Thyroid gland (tissue), 4 donors: ENCODE measurements at regions not wholly inside any gene's neighbourhood (a gene's known extent, or its start where the extent isn't known, plus 50 kb on each side); places are given as distances from the start of the nearest gene placed in this dataset.

ENCODE experiments used
- DNase-seq, 2 donors: peaks; one replicate each; pipeline ENCODE4 v3.0.0-alpha.2; 2019
- H3K27ac ChIP-seq, 3 donors: fragments of 200-600 bp; sonication (generic); 1 replicate in 2 of 3; 2 replicates in 1 of 3; pipeline ENCODE4 v1.5.1; 2016 to 2019; ENCODE audit warnings: mild to moderate bottlenecking in 1 of 3, moderate library complexity in 1 of 3
- H3K27me3 ChIP-seq: fragments of 200-600 bp; sonication (generic); one replicate; pipeline ENCODE4 v1.5.1; 2019
- H3K36me3 ChIP-seq, 2 donors: fragments of 200-600 bp; sonication (generic); one replicate each; pipeline ENCODE4 v1.5.1; 2016 to 2019
- H3K4me1 ChIP-seq, 2 donors: fragments of 200-600 bp; sonication (generic); one replicate each; pipeline ENCODE4 v1.5.1; 2017 to 2019
- H3K4me3 ChIP-seq, 3 donors: fragments of 200-600 bp; sonication (generic); replicated peaks in 1 of 3; 1 replicate in 2 of 3; 2 replicates in 1 of 3; pipeline ENCODE4 v1.5.1; 2016; ENCODE audit warnings: mild to moderate bottlenecking in 1 of 3
- H3K9me3 ChIP-seq: fragments of 200-600 bp; sonication (generic); one replicate; pipeline ENCODE4 v1.5.1; 2017
- POLR2A ChIP-seq, 2 donors: fragments of 450-650 bp; IDR thresholded peaks; one replicate each; pipeline ENCODE4 v1.6.1; 2017; ENCODE audit warnings: antibody characterized with exemption in 2 of 2, mild to moderate bottlenecking in 2 of 2, moderate library complexity in 1 of 2
- WGBS, 2 donors: methylation state at CpG; one replicate each; pipeline ENCODE4 v1.1.5; 2017; 5-methylcytosine and 5-hydroxymethylcytosine counted together
- intact Hi-C: fragments of 100-400 bp; cut with DNase I; formaldehyde crosslinking; loops from one replicate; pipeline ENCODE4 v1.15.1; 2023
- TF ChIP-seq, protein P1 (sequence below), 6 experiments: fragments of 200-600 bp in 3 of 6; fragments of 450-650 bp in 3 of 6; sonication (generic) in 3 of 6; IDR thresholded peaks; one replicate each; pipeline ENCODE4 v1.5.1; 2016 to 2019; ENCODE audit warnings: antibody characterized with exemption in 6 of 6, mild to moderate bottlenecking in 2 of 6, inconsistent platforms in 1 of 6, moderate library complexity in 1 of 6

DNA sequence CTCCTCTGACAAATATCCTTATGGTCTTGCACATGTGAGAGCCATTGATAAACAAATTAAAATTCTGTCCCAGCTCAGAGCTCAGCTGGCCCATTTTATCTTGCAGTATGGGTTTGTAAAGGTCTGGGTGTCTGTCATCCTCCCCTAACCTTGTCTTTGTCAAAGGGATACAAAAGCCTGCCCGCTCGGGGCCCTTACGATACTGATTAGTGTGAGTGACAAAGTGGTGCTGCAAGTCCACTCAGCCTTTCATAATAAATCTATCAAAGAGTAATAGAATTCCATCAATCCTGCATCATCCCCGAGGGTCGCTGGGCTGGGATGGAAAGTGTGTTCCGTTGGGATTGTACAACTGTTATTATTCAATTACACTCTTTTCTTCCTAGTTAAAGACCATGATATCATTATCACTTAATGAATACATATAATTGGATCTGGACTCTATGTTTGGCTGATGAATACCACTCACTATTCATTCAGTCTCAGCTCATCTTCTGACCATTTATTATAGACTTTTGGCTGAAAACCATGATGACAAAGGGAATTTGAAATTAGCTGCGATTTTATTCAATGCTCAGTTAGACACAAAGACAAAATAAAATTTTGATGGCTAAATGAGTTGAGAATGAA is 122.5 kb upstream of the FOXD3 start:
- Histone ChIP-seq H3K36me3 (no peaks in the 10 kb centered on the region), H3K27ac (no peak overlapping the region), H3K4me3 (no peak overlapping the region), H3K4me1 (no peaks in the 10 kb centered on the region), H3K9me3 (no peaks in the 10 kb centered on the region), H3K27me3 (no peaks in the 10 kb centered on the region)
- 41 to 49% methylated on average over 7 of the region's 7 CpGs for WGBS, 2 donors
- DNase-seq: no peak
- intact Hi-C loops: no loop called here
- no peak for TF ChIP-seq POLR2A (IDR thresholded peaks at IDR 0.05)
- TF ChIP-seq, protein P1, sequence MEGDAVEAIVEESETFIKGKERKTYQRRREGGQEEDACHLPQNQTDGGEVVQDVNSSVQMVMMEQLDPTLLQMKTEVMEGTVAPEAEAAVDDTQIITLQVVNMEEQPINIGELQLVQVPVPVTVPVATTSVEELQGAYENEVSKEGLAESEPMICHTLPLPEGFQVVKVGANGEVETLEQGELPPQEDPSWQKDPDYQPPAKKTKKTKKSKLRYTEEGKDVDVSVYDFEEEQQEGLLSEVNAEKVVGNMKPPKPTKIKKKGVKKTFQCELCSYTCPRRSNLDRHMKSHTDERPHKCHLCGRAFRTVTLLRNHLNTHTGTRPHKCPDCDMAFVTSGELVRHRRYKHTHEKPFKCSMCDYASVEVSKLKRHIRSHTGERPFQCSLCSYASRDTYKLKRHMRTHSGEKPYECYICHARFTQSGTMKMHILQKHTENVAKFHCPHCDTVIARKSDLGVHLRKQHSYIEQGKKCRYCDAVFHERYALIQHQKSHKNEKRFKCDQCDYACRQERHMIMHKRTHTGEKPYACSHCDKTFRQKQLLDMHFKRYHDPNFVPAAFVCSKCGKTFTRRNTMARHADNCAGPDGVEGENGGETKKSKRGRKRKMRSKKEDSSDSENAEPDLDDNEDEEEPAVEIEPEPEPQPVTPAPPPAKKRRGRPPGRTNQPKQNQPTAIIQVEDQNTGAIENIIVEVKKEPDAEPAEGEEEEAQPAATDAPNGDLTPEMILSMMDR (IDR thresholded peaks at IDR 0.05): no peak

DNA sequence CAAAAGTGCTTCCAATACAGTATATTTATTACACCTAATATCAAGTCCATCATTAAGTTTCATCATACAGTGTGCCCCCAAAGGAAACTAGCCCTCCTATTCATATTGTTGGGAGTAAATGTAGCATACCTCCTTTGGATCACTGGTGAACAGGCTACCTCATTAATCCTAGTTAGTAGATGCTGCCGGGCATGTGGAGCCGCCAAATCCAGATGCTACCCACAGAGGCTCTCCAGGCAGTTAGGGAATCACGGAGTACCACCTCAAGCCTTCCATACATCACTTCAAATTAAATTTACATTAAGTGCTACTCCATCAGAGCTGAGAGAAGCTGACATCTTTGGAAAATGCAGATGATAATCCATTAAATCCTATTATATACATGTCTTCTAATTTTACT is 121.7 kb upstream of the FOXD3 start:
- 39 to 51% methylated on average over 3 of the region's 3 CpGs for WGBS, 2 donors
- no peak overlapping the region for H3K27ac ChIP-seq

GRCh38 chr1:63203641-63204040 is 118.7 kb upstream of the FOXD3 start:
- no peak overlapping the region for H3K4me3 ChIP-seq
- no peak for TF ChIP-seq POLR2A (IDR thresholded peaks at IDR 0.05)
- TF ChIP-seq, protein P1 (IDR thresholded peaks at IDR 0.05): no peak
- intact Hi-C loops: no loop called here
- H3K36me3 ChIP-seq: no peaks in the 10 kb centered on the region
- no peaks in the 10 kb centered on the region for H3K4me1 ChIP-seq
- no peak for DNase-seq
- no peaks in the 10 kb centered on the region for H3K27me3 ChIP-seq
- 88 to 90% methylated on average over 2 of the region's 2 CpGs for WGBS, 2 donors
- H3K9me3 ChIP-seq: no peaks in the 10 kb centered on the region
- H3K27ac ChIP-seq: no peak overlapping the region

More for the DNA sequence above, 121.7 kb upstream of the FOXD3 start:
- TF ChIP-seq, protein P1 (IDR thresholded peaks at IDR 0.05): no peak
- Histone ChIP-seq H3K27me3 (no peaks in the 10 kb centered on the region), H3K4me1 (no peaks in the 10 kb centered on the region), H3K36me3 (no peaks in the 10 kb centered on the region), H3K9me3 (no peaks in the 10 kb centered on the region), H3K4me3 (no peak overlapping the region)
- no peak for DNase-seq
- intact Hi-C loops: no loop called here

DNA sequence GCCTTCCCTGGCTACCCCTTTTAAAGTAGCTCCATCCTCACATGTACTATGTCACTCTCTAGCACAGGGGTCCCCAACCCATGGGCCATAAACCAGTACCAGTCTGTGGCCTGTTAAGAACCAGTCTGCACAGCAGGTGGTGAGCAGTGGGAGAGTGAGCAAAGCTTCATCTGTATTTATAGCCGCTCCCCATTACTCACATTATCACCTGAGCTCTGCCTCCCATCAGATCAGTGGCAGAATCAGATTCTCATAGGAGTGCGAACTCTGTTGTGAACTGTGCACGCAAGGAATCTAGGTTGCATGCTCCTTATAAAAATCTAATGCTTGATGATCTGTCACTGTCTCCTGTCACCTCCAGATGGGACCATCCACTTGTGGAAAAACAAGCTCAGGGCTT is 116.6 kb upstream of the FOXD3 start:
- WGBS, 2 donors: 90 to 94% methylated on average over 3 of the region's 3 CpGs
- H3K9me3 ChIP-seq: no peaks in the 10 kb centered on the region

GRCh38 chr1:63214553-63214952 is 107.8 kb upstream of the FOXD3 start:
- DNase-seq: no peak
- intact Hi-C loops: no loop called here
- no peak overlapping the region for H3K27ac ChIP-seq
- whole genome bisulfite sequencing, 2 donors: 95 to 98% methylated on average over 2 of the region's 2 CpGs
- H3K4me1 ChIP-seq: no peaks in the 10 kb centered on the region
- H3K9me3 ChIP-seq: no peaks in the 10 kb centered on the region
- no peak overlapping the region for H3K4me3 ChIP-seq
- no peaks in the 10 kb centered on the region for H3K36me3 ChIP-seq
- no peak for TF ChIP-seq POLR2A (IDR thresholded peaks at IDR 0.05)
- TF ChIP-seq, protein P1 (IDR thresholded peaks at IDR 0.05): no peak
- H3K27me3 ChIP-seq: no peaks in the 10 kb centered on the region

More for the DNA sequence above, 116.6 kb upstream of the FOXD3 start:
- no peak overlapping the region for H3K4me3 ChIP-seq
- intact Hi-C loops: no loop called here
- H3K27me3 ChIP-seq: no peaks in the 10 kb centered on the region
- TF ChIP-seq, protein P1 (IDR thresholded peaks at IDR 0.05): no peak
- no peak for TF ChIP-seq POLR2A (IDR thresholded peaks at IDR 0.05)
- no peak for DNase-seq
- H3K27ac ChIP-seq: no peak overlapping the region
- H3K4me1 ChIP-seq: no peaks in the 10 kb centered on the region
- H3K36me3 ChIP-seq: no peaks in the 10 kb centered on the region
